ENCODE measurements at regions not wholly inside any gene's neighbourhood (a gene's known extent, or its start where the extent isn't known, plus 50 kb on each side); places are given as distances from the start of the nearest gene placed in this dataset.
A peak's percentile ranks its signal among the peaks of the same experiment; 100 is the strongest.

- FAIRE-seq (no peak), DNase-seq (ENCODE audit: extremely low spot score, insufficient read length, low read depth) (no peak)
These were observed 89.6 kb upstream of the BEND6 start for GRCh38 chr6:56865081-56865875.

- no peak for DNase-seq (ENCODE audit: extremely low spot score, insufficient read length, low read depth)
- FAIRE-seq, result no peak
These were observed 90.7 kb upstream of the BEND6 start for GRCh38 chr6:56864171-56864616.

GRCh38 chr6:56863366-56863765 lies 91.5 kb upstream of the BEND6 start:
- no peak for DNase-seq (ENCODE audit: extremely low spot score, insufficient read length, low read depth)
- no peak for FAIRE-seq

- peak; percentile 67 for FAIRE-seq
- DNase-seq (ENCODE audit: extremely low spot score, insufficient read length, low read depth), result no peak
These were observed 92.3 kb upstream of the BEND6 start for GRCh38 chr6:56862415-56863175.

GRCh38 chr6:56860475-56860874 lies 94.4 kb upstream of the BEND6 start:
- FAIRE-seq, result no peak
- DNase-seq (ENCODE audit: extremely low spot score, insufficient read length, low read depth), result no peak

GRCh38 chr6:56856036-56856580 lies 98.8 kb upstream of the BEND6 start:
- FAIRE-seq (no peak), DNase-seq (ENCODE audit: extremely low spot score, insufficient read length, low read depth) (no peak)

GRCh38 chr6:56854086-56854485 lies 100.8 kb upstream of the BEND6 start:
- FAIRE-seq, result no peak

GRCh38 chr6:56853541-56853940 lies 101.4 kb upstream of the BEND6 start:
- FAIRE-seq (no peak), DNase-seq (ENCODE audit: extremely low spot score, insufficient read length, low read depth) (no peak)

More at GRCh38 chr6:56854086-56854485, 100.8 kb upstream of the BEND6 start:
- DNase-seq (ENCODE audit: extremely low spot score, insufficient read length, low read depth), result no peak

GRCh38 chr6:56852260-56853010 lies 102.5 kb upstream of the BEND6 start:
- FAIRE-seq (peak; percentile 36), DNase-seq (ENCODE audit: extremely low spot score, insufficient read length, low read depth) (no peak)

- peak; percentile 95 for FAIRE-seq
- peak; percentile 49 for DNase-seq (ENCODE audit: extremely low spot score, insufficient read length, low read depth)
These were observed 103.2 kb upstream of the BEND6 start for GRCh38 chr6:56851541-56852259.

GRCh38 chr6:56851074-56851473 lies 103.8 kb upstream of the BEND6 start:
- FAIRE-seq (peak; percentile 67), DNase-seq (ENCODE audit: extremely low spot score, insufficient read length, low read depth) (no peak)

GRCh38 chr6:56850626-56851025 lies 104.3 kb upstream of the BEND6 start:
- FAIRE-seq (no peak), DNase-seq (ENCODE audit: extremely low spot score, insufficient read length, low read depth) (no peak)

- FAIRE-seq (no peak), DNase-seq (ENCODE audit: extremely low spot score, insufficient read length, low read depth) (no peak)
These were observed 105.0 kb upstream of the BEND6 start for GRCh38 chr6:56849896-56850295.

GRCh38 chr6:56848105-56848504 lies 106.8 kb upstream of the BEND6 start:
- DNase-seq (ENCODE audit: extremely low spot score, insufficient read length, low read depth), result no peak
- no peak for FAIRE-seq

- FAIRE-seq (no peak), DNase-seq (ENCODE audit: extremely low spot score, insufficient read length, low read depth) (no peak)
These were observed 109.9 kb upstream of the BEND6 start for GRCh38 chr6:56845032-56845431.

GRCh38 chr6:56843476-56844349 lies 111.2 kb upstream of the BEND6 start:
- peak; percentile 72 for DNase-seq (ENCODE audit: extremely low spot score, insufficient read length, low read depth)
- FAIRE-seq, result peak; percentile 89

- DNase-seq (ENCODE audit: extremely low spot score, insufficient read length, low read depth) (no peak), FAIRE-seq (peak; percentile 54)
These were observed 112.0 kb upstream of the BEND6 start for GRCh38 chr6:56842686-56843475.

- peak; percentile 29 for FAIRE-seq
These were observed 113.2 kb upstream of the BEND6 start for GRCh38 chr6:56841751-56842150.

More at GRCh38 chr6:56841751-56842150, 113.2 kb upstream of the BEND6 start:
- DNase-seq (ENCODE audit: extremely low spot score, insufficient read length, low read depth), result no peak

All from GM18507 (cell line).